OCI-LY3 (cell line): ENCODE measurements at regions not wholly inside any gene's neighbourhood (a gene's known extent, or its start where the extent isn't known, plus 50 kb on each side); places are given as distances from the start of the nearest gene placed in this dataset.

Source experiments
- CTCF ChIP-seq: fragments of 200-600, 300-600 bp; sonication (generic); IDR thresholded peaks from 2 replicates; pipeline ENCODE4 v1.5.1; 2014; ENCODE audit warnings: antibody characterized with exemption, low read length, low read depth
- EZH2phosphoT487 ChIP-seq: fragments of 200-600 bp; shearing (Covaris generic); IDR thresholded peaks from 2 replicates; pipeline ENCODE4 v1.6.1; 2018; ENCODE audit warnings: antibody characterized with exemption, mixed run types, low read depth

- no peak for TF ChIP-seq CTCF
- TF ChIP-seq EZH2phosphoT487, result no peak
Measured at GRCh38 chr1:194103516-194104246, 917.3 kb upstream of the B3GALT2 start.
